ENCODE measurements at regions not wholly inside any gene's neighbourhood (a gene's known extent, or its start where the extent isn't known, plus 50 kb on each side); places are given as distances from the start of the nearest gene placed in this dataset.
"Not testable (repeated sequence)": the region's sequence is repeated elsewhere in the genome, so short reads cannot be mapped to it uniquely, and the experiment has no call there.

GRCh38 chr11:38721586-38722315 is 2123.7 kb upstream of the RAG2 start:
- no peak for DNase-seq (ENCODE audit: low spot score)

- DNase-seq (ENCODE audit: low spot score): no peak
Measured at GRCh38 chr11:38718659-38719058, 2120.6 kb upstream of the RAG2 start.

DNA sequence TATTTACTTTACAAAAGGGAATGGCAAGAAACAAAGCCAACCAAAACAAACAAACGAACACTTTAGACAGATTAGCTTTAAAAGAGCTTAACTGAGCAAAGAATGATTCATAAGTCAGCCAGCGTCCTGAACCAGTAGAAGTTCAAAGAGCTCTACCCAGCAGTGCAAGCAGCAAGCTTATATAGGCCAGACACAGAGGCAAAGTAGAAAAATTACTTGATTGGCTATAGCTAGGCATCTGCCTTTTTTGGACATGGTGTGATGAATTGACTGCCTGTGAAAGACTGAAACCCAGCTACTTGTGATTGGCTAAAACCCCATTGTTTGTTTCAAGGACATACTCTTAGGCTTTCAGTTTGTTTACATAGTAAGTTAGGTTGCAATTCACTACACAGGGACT is 2120.0 kb upstream of the RAG2 start:
- DNase-seq (ENCODE audit: low spot score): no peak

GRCh38 chr11:38711110-38711509 is 2113.1 kb upstream of the RAG2 start:
- no peak for DNase-seq (ENCODE audit: low spot score)

GRCh38 chr11:38710262-38710661 is 2112.2 kb upstream of the RAG2 start:
- DNase-seq (ENCODE audit: low spot score): no peak

GRCh38 chr11:38700111-38700510 is 2102.1 kb upstream of the RAG2 start:
- no peak for DNase-seq (ENCODE audit: low spot score)

DNA sequence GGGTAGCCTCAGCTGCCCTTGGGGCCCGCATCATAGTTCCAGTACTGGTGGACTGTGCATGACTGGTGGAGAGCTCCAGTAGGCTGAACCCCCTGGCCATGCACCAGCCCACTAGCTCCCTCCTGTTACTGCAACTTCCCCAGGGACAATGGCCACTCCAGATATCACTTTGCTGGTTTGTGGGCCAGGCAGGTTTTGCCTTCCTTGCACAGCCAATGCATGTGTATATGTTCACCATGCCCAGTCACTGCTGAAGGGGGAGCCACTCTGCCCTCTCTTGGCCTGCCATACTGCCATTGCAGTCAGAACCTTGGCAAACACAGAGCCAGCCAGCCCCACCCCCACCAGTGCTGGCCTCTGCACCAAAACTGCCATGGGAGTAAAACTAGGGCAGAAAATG is 2095.3 kb upstream of the RAG2 start:
- no peak for DNase-seq (ENCODE audit: low spot score)

DNA sequence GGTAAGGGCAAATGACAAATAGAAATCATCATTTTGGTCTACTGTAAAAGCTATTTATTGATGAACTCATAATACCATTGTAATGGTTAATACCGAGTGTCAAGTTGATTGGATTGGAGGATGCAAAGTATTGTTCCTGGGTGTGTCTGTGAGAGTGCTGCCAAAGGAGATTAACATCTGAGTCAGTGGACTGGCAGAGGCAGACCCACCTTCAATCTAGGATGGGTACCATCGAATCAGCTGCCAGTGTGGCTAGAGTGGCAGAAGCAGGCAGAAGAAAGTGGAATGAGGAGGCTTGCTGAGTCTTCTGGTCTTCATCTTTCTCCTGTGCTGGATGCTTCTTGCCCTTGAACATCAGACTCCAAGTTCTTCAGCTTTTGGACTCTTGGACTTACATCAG is 2092.2 kb upstream of the RAG2 start:
- DNase-seq (ENCODE audit: low spot score): not testable (repeated sequence)

DNA sequence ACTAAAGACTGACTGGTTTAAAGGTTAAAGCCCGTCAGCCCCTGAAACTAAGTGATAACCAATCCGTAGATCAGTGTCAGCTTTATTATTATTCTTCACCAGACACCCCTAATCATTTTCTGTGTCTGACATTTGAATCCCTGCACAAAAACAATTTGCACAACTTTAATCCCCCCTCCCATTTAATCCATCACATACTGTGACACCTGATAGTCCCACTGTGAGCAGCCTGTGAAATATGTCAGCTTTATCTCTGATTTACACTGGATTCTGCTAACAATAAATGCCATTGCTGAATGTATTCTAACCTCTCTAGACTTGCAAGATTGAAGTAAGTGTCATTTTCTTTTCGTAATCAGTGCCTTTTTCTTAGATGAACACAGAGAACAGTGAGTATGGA is 2089.0 kb upstream of the RAG2 start:
- no peak for DNase-seq (ENCODE audit: low spot score)

DNA sequence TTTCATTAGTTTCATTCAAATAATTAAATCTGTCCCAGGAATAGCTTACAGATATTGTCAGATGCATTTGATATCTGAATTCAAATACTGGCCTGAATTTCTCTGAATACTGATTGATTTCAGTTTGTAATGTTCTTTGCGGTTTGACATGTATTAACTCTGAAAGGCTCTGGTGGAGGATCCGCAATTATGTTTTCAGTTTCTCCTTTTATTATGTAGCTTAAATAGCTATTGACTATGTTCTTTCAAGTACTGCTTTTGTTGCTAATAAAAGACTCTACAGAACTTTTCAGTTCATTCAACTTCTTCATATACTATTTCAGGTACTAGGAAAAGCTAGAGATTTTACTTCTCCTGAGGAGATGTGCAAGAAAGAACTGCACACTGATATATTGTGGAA is 2085.4 kb upstream of the RAG2 start:
- no peak for DNase-seq (ENCODE audit: low spot score)

DNA sequence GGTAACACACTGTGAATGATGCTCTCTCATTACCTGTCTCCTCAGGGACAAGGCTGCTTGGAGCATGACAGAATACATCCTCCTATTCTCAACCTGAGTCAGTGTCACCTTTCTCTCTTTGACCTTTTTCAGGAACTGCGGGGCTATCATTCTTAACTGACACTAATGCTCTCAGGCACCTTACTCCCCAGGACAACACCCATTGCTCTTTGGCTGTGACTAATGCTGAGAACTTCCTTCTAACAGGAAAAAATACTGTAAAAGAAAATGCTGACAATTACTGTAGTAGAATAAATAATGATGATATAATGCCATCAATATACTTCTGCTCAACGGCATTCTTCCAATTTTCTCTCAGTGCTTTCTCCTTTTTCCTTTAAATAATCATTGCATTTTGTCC is 2082.7 kb upstream of the RAG2 start:
- DNase-seq (ENCODE audit: low spot score): no peak

DNA sequence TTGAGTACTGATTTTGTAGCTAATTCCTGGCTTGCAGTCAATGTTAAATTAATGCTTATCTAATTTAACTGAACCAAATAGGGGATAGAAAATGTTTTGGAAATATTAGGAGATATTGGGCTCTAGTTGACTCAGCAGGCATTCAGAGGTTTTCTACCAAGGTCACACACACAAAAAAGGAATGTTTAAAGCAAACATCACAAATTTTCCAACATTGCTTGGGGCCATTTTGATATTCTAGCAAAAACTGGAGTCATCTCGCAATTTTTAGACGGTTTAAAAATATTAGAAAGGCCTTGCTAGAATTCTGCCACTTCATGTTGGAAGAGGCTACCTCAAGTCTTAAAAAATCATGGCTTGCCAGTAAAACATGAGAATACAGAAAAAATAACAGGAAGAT is 2082.1 kb upstream of the RAG2 start:
- no peak for DNase-seq (ENCODE audit: low spot score)

DNA sequence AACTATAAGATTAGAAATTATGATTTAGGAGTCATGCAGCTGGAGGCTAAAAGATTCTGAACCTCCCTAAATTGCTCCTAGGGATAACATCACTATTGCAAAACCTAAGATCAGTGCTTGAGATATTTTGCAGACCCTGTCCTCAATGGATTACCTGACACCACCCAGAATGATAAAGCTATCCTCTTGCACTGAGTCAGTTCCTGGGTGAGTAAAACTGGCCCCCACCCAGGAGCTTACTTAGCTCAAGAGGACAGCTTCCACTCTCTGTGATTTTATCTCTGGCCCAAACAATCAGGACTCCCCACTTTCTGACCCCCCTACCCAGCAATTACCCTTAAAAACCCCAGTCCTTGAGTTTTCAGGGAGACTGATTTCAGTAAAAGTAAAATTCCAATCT is 2074.4 kb upstream of the RAG2 start:
- no peak for DNase-seq (ENCODE audit: low spot score)

DNA sequence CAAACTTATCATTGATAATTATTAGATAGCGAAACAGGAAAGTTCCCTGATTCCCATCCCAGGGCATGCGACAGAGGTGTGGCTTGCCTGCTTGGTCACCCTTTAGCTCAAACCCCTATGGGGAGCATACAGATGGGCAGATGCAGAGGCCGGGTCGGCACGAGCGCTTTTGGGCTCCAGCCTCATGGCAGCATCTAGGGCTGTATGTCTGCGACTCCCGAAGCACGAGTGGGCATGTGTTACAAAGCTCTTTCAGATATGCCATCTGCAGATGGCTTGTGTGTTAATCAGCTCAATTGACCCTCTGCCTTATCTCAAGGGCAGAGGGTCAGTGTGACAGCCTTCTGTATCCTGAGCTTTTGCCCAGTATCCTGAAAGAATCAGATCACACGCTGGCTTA is 2069.3 kb upstream of the RAG2 start:
- DNase-seq (ENCODE audit: low spot score): no peak

DNA sequence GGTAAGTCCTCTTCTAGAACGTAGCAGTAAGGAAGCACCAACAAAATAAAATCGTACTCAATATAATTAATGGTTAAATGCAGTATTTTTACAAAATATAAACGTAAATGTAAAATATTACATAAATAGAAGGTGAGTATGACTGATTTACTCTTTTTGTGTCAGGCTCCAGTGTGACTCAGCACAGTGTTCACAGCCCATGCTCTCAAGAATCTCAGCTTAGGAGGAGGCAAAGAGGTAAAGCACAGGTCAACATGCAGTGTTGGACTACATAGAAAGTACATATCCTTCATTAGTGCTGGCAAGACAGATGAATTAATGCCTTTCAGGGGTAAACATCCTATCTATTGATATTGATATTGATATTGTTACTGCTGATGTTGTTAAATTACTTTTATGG is 2050.6 kb upstream of the RAG2 start:
- no peak for DNase-seq (ENCODE audit: low spot score)

GRCh38 chr11:38646382-38646781 is 2048.3 kb upstream of the RAG2 start:
- no peak for DNase-seq (ENCODE audit: low spot score)

DNA sequence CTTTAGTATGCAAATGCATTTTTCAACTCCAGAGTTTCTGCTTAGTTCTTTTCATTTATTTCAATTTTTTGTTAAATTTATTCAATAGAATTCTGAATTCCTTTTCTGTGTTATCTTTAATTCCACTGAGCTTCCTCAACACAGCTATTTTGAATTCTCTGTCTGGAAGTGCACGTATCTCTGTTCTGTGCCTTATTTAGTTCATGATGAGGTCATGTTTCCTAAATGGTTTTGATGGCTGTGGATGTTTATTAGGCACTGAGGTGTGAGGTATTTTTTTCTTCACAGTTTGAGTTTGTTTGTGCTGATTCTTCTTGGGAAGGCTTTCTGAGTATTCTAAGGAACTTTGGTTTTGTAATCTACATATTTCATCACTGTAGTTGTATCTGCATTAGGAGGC is 2042.8 kb upstream of the RAG2 start:
- DNase-seq (ENCODE audit: low spot score): no peak

DNA sequence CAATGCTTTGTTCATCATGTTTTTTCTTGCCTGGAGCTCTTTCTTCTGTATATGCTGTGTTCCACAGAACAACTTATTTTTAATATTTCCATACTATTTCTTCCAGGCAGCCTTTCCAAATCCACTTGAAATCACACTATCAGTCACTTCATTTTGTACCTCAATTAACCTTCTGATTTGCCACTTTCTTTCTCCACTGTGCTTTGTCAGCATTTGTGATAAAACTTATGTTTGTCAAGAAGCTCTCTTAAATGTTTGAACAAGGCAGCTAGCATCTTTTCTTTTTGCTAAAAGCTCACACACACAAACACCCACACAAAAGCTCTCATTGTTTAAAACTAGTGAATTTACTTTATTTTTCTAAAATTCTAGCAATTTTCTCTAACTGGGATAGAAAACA is 2014.7 kb upstream of the RAG2 start:
- DNase-seq (ENCODE audit: low spot score): no peak

GRCh38 chr11:38601371-38601770 is 2003.3 kb upstream of the RAG2 start:
- DNase-seq (ENCODE audit: low spot score): not testable (repeated sequence)

DNA sequence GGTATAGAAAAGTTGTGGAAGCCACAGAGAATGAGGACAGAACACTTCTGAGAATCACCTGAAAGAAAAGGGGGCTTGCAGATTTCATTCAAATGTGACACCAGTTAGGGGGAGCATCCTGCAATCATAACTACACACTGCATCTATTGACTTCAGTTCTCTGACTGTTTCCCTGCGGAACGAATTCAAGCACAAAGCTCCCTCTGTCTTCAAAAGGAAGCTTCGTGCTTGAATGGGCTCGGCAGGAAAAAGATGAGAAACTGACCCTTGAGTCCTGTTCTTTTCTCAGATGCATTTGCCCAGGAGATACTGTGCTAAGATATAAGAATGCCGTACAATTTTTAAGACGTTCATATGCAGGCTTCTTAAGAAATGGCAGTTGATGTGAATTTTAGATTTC is 2000.4 kb upstream of the RAG2 start:
- no peak for DNase-seq (ENCODE audit: low spot score)

GRCh38 chr11:38595359-38596016 is 1997.5 kb upstream of the RAG2 start:
- DNase-seq (ENCODE audit: low spot score): not testable (repeated sequence)

GRCh38 chr11:38594895-38595294 is 1996.9 kb upstream of the RAG2 start:
- no peak for DNase-seq (ENCODE audit: low spot score)

DNA sequence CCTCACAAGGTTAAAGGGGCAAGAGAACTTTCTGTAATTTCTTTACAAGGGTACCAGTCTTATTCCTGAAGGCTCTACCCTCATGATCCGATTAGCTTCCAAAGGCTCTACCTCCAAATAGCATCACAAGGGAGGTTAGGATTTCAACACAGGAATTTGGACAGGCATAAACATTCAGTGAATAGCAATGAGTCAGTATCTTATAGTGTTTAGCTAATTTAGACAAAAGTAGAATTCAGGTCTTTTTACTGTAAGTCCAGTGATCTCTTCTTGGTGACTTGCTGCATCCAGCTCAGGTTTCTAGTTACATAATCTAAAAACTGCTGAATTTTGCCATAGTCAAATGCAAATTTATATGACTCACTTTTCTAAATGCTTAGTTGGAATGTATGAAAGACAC is 1995.6 kb upstream of the RAG2 start:
- DNase-seq (ENCODE audit: low spot score): no peak

- no peak for DNase-seq (ENCODE audit: low spot score)
Measured at GRCh38 chr11:38582756-38583155, 1984.7 kb upstream of the RAG2 start.
